Fibroblast of mammary gland (primary cell): ENCODE measurements at regions not wholly inside any gene's neighbourhood (a gene's known extent, or its start where the extent isn't known, plus 50 kb on each side); places are given as distances from the start of the nearest gene placed in this dataset.
A peak's percentile ranks its signal among the peaks of the same experiment; 100 is the strongest.

Source experiments
- DNase-seq: peaks from one replicate; pipeline ENCODE4 v3.0.0-alpha.2; 2010; ENCODE audit warnings: low read depth
- H3K4me3 ChIP-seq: 2 replicates; pipeline ENCODE4 v1.5.1; 2011; ENCODE audit warnings: low read depth, mild to moderate bottlenecking, low read length, moderate library complexity; ENCODE audit not compliant: control insufficient read depth
- CTCF ChIP-seq: conservative IDR thresholded peaks from 2 replicates; pipeline ENCODE4 v1.5.1; 2011; ENCODE audit warnings: low read depth, low read length, inconsistent platforms; ENCODE audit not compliant: control insufficient read depth, insufficient read depth

DNA sequence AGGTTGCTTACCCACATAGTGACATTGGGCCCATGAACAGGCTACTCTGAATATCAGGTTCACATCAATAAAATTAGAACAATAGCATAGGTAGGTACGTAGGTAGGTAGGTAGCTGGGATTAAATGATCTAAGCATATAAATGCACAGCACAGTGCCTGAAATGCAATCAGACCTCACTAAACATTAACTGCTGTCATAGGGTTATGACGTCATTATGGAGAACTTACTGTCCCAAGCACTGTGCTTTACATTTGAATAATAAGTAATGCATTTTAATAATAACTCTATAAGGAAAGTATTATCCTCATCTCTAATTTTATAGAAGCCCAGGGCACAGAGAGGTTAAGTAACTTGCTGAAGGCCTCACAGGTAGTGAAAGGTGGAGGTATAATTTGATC lies 112.5 kb downstream of the RPS24 start:
- TF ChIP-seq CTCF, result no peak
- no peak overlapping the region for H3K4me3 ChIP-seq
- no peak for DNase-seq

- TF ChIP-seq CTCF, result no peak
- no peak overlapping the region for H3K4me3 ChIP-seq
- DNase-seq, result no peak
Observed at GRCh38 chr10:78147202-78147601, 113.5 kb downstream of the RPS24 start.

- no peak overlapping the region for H3K4me3 ChIP-seq
- no peak for DNase-seq
- no peak for TF ChIP-seq CTCF
Observed at GRCh38 chr10:78148216-78148960, 114.7 kb downstream of the RPS24 start.

DNA sequence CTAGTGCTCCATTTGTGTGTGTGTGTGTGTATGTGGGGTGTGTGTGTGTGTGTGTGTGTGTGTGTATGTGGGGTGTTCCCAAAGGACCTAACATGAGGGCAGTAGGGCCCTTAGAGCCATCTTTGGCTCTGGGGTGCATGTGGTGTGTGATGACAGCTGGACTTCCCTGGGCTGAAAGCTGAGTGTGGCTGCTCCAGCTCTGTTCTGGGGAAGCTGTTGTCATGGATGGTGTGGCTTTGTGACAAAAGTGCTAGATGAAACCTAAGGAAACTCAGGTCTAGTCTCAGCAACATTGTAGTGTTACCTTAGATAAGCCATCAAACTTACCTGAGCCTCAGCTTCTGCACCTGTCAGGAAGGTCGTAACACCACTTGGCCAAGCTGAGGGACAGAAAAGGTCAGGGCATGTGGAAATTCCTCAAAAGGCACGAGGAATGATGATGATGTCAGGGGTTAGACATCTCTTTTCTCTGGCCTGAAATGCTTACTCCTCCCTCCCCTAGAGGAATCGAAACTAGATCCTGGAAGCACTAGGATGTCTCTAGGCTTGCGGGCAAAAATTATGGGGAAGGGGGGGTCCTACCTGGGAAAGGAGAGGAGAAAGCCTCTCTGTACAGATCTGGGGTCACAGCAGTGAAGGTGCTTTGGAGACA lies 115.4 kb downstream of the RPS24 start:
- DNase-seq, result peak; percentile 15
- H3K4me3 ChIP-seq, result no peak overlapping the region
- TF ChIP-seq CTCF, result no peak

DNA sequence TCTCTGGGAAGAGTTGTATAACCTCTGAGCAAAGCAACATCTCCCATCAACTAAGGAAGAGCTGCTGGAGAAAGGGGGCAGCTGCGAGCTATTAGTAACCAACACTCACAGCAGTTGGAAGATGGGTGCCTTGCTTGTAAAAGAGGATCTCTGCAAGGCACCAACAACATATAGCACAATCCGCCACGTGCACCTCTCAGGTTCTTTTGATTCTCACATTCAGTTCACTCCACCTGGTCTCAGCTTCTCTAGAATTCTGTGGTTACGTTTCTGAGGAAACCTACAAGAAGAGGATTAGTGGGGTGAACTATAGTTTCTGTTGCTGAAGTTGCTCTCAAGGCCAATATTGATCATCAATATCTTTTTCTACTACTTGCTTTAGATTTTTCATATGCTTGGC lies 117.1 kb downstream of the RPS24 start:
- DNase-seq, result no peak
- TF ChIP-seq CTCF, result no peak
- H3K4me3 ChIP-seq, result no peak overlapping the region

DNA sequence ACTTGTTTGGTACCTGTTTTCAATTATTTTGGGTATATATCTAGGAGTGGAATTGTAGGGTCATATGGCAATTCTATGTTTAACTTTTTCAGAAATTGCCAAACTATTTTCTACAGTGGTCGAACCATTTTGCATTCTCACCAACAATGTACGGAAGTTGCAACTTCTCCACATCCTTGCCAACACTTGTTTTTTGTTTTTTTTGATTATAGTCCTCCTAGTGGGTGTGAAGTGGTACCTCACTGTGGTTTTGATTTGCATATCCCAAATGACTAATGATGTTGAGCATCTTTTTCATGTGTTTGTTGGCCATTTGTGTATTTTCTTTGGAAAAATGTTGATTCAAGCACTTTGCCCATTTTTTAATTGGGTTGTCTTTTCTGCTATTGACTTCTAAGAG lies 122.1 kb downstream of the RPS24 start:
- H3K4me3 ChIP-seq, result no peak overlapping the region
- DNase-seq, result no peak
- TF ChIP-seq CTCF, result peak; percentile 2
